Heart left ventricle (tissue), 13 donors: ENCODE measurements at regions not wholly inside any gene's neighbourhood (a gene's known extent, or its start where the extent isn't known, plus 50 kb on each side); places are given as distances from the start of the nearest gene placed in this dataset.

Experiments used
- POLR2A ChIP-seq, 2 donors: fragments of 450-650 bp; IDR thresholded peaks; one replicate each; pipeline ENCODE4 v1.6.1; 2017; ENCODE audit warnings: antibody characterized with exemption in 2 of 2, mild to moderate bottlenecking in 2 of 2, moderate library complexity in 2 of 2
- TF ChIP-seq, protein P1 (sequence below), 12 donors: fragments of 200-600 bp; sonication (generic) in 4 of 12; IDR thresholded peaks; one replicate each; pipeline versions ENCODE4 v1.5.0 to v1.8.0; 2018 to 2022; ENCODE audit warnings: antibody characterized with exemption in 12 of 12, mild to moderate bottlenecking in 5 of 12
- donor health status: ischemic (EF 13 %, LVEDD 7.1; RV severe dilation, severe dysfunction).
- donor health status: DM: no; HTN: yes; CAD: no.
- donor health status: DM: no; HTN: no; CAD: no.
- donor health status: ischemic (EF 25% LVEDD 6.9; RV normal size, moderate dysfunction).
- donor health status: ischemic (EF 25% LVEDD 5.7; RV mildly dilated, moderate dysfunction).
- donor health status: ischemic (EF 35%, LVEDD 5.7; RV mildly dilated, moderate dysfunction).
- donor health status: nonischemic (EF 11% LVEDD 7.7; RV severe dilation, severe dysfunction).
- donor health status: DM: yes; HTN: yes; CAD: no.
- donor health status: PGD.
- donor health status: ischemic (EF 29% LVEDD 5.4; RV normal size, mild dysfunction).
- donor health status: nonischemic (EF 23%, LVEDD 6.1; RV moderate dilation, normal function).

DNA sequence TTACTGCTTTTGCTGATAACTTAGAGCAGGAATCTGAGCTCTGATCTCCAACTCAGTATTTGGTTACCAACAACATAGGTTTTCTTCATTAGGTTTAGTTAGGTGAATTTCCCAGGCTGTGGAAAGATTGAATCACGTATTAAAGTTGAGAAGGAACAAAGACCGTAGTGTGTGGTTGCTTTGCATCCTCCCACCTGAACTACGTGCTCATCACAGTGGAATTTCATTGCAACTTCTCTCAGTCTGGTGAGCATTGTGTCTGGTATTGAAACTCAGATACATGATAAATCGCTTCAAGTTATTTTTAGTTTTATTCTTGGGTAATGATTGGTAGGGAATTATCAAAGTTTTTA is 139.4 kb upstream of the AKR1E2 start:
- TF ChIP-seq, protein P1, sequence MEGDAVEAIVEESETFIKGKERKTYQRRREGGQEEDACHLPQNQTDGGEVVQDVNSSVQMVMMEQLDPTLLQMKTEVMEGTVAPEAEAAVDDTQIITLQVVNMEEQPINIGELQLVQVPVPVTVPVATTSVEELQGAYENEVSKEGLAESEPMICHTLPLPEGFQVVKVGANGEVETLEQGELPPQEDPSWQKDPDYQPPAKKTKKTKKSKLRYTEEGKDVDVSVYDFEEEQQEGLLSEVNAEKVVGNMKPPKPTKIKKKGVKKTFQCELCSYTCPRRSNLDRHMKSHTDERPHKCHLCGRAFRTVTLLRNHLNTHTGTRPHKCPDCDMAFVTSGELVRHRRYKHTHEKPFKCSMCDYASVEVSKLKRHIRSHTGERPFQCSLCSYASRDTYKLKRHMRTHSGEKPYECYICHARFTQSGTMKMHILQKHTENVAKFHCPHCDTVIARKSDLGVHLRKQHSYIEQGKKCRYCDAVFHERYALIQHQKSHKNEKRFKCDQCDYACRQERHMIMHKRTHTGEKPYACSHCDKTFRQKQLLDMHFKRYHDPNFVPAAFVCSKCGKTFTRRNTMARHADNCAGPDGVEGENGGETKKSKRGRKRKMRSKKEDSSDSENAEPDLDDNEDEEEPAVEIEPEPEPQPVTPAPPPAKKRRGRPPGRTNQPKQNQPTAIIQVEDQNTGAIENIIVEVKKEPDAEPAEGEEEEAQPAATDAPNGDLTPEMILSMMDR (IDR thresholded peaks at IDR 0.05) = no peak
- no peak for TF ChIP-seq POLR2A (IDR thresholded peaks at IDR 0.05)
